ENCODE measurements at regions not wholly inside any gene's neighbourhood (a gene's known extent, or its start where the extent isn't known, plus 50 kb on each side); places are given as distances from the start of the nearest gene placed in this dataset.

GRCh38 chr6:84606860-84607259 lies 157.5 kb downstream of the TBX18 start:
- no peak overlapping the region for H3K4me3 ChIP-seq
- H3K27me3 ChIP-seq = no peaks in the 10 kb centered on the region
- DNase-seq = no peak
- no peaks in the 10 kb centered on the region for H3K36me3 ChIP-seq (replicated peaks in 1 of 2; ENCODE audit: insufficient read depth in 1 of 2, low read depth in 2 of 2)
- no peak overlapping the region for H3K27ac ChIP-seq
- intact Hi-C loops (cut with DNase I) = no loop called here
- no peaks in the 10 kb centered on the region for H3K9me3 ChIP-seq
- 45 to 50% methylated on average over 2 of the region's 2 CpGs for WGBS, 2 donors
- no peak for TF ChIP-seq CTCF (IDR thresholded peaks at IDR 0.05)
- H3K4me1 ChIP-seq = no peaks in the 10 kb centered on the region
- no peak for ATAC-seq

- H3K27me3 ChIP-seq = no peaks in the 10 kb centered on the region
- H3K4me1 ChIP-seq = no peaks in the 10 kb centered on the region
- 61 to 63% methylated on average over 1 of the region's 1 CpG for WGBS, 2 donors
- ATAC-seq (no peak), DNase-seq (no peak)
- TF ChIP-seq POLR2A (IDR thresholded peaks at IDR 0.05) (no peak), CTCF (IDR thresholded peaks at IDR 0.05) (no peak)
- H3K36me3 ChIP-seq (replicated peaks in 1 of 2; ENCODE audit: insufficient read depth in 1 of 2, low read depth in 2 of 2) = no peaks in the 10 kb centered on the region
- intact Hi-C loops (cut with DNase I) = no loop called here
- no peak overlapping the region for H3K27ac ChIP-seq
- no peaks in the 10 kb centered on the region for H3K9me3 ChIP-seq
- H3K4me3 ChIP-seq = no peak overlapping the region
These were observed 159.1 kb downstream of the TBX18 start for GRCh38 chr6:84605298-84605697.

DNA sequence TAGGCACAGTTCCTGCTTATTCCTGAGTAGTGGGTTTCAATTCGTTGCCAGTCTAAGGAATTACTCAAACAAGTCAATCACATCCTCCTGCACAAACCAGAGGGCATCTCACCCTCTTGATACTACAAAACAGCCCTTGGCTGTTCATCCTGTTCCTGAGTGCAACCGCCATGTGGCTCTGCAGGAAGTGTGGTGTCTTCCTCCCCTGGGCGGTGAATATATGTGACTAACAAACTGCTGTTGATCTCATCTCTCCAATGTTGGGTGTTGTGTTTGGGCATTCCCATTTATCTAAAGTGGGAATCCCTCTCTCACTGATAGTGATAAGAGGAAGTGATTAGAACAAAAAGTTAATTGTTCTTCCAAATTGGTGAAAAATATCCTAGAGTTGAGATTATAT lies 163.0 kb downstream of the TBX18 start:
- Histone ChIP-seq H3K4me1 (no peaks in the 10 kb centered on the region), H3K27me3 (no peaks in the 10 kb centered on the region), H3K27ac (no peak overlapping the region), H3K9me3 (no peaks in the 10 kb centered on the region), H3K36me3 (replicated peaks in 1 of 2; ENCODE audit: insufficient read depth in 1 of 2, low read depth in 2 of 2) (no peaks in the 10 kb centered on the region), H3K4me3 (no peak overlapping the region)
- ATAC-seq (no peak), DNase-seq (no peak)
- intact Hi-C loops (cut with DNase I) = no loop called here
- WGBS, 2 donors = 49 to 50% methylated on average over 3 of the region's 3 CpGs
- TF ChIP-seq POLR2A (IDR thresholded peaks at IDR 0.05) (no peak), CTCF (IDR thresholded peaks at IDR 0.05) (no peak)

- Histone ChIP-seq H3K4me3 (no peak overlapping the region), H3K27me3 (no peaks in the 10 kb centered on the region), H3K27ac (no peak overlapping the region), H3K9me3 (no peaks in the 10 kb centered on the region), H3K36me3 (replicated peaks in 1 of 2; ENCODE audit: insufficient read depth in 1 of 2, low read depth in 2 of 2) (no peaks in the 10 kb centered on the region), H3K4me1 (no peaks in the 10 kb centered on the region)
- no peak for TF ChIP-seq CTCF (IDR thresholded peaks at IDR 0.05)
- TF ChIP-seq POLR2A (IDR thresholded peaks at IDR 0.05) = no peak
- 38 to 43% methylated on average over 1 of the region's 1 CpG for WGBS, 2 donors
- no peak for DNase-seq
- no peak for ATAC-seq
- intact Hi-C loops (cut with DNase I) = no loop called here
These were observed 164.4 kb downstream of the TBX18 start for GRCh38 chr6:84599991-84600390.

GRCh38 chr6:84597238-84597875 lies 167.0 kb downstream of the TBX18 start:
- H3K27ac ChIP-seq = no peak overlapping the region
- H3K36me3 ChIP-seq (replicated peaks in 1 of 2; ENCODE audit: insufficient read depth in 1 of 2, low read depth in 2 of 2) = no peaks in the 10 kb centered on the region
- WGBS, 2 donors = 56 to 60% methylated on average over 4 of the region's 4 CpGs
- ATAC-seq = no peak
- no peak overlapping the region for H3K4me3 ChIP-seq
- H3K27me3 ChIP-seq = no peaks in the 10 kb centered on the region
- intact Hi-C loops (cut with DNase I) = no loop called here
- no peaks in the 10 kb centered on the region for H3K4me1 ChIP-seq
- no peak for DNase-seq
- H3K9me3 ChIP-seq = no peaks in the 10 kb centered on the region
- TF ChIP-seq POLR2A (IDR thresholded peaks at IDR 0.05) = no peak
- no peak for TF ChIP-seq CTCF (IDR thresholded peaks at IDR 0.05)

Data from body of pancreas (tissue), 4 donors.